C4-2B (cell line): ENCODE measurements at regions not wholly inside any gene's neighbourhood (a gene's known extent, or its start where the extent isn't known, plus 50 kb on each side); places are given as distances from the start of the nearest gene placed in this dataset.

Source experiments
- H3K27ac ChIP-seq: fragments of 450-650 bp; 2 replicates; pipeline ENCODE4 v1.5.1; 2017
- CTCF ChIP-seq: fragments of 450-650 bp; conservative IDR thresholded peaks from 2 replicates; pipeline ENCODE4 v1.5.1; 2017; ENCODE audit warnings: mild to moderate bottlenecking
- ZFX ChIP-seq: fragments of 450-650 bp; IDR thresholded peaks from 2 replicates; pipeline ENCODE4 v1.6.1; 2017

GRCh38 chrX:39688219-39688575, 409.6 kb downstream of the BCOR start:
- H3K27ac ChIP-seq: peak overlapping the region; percentile 73
- TF ChIP-seq ZFX: no peak
- TF ChIP-seq CTCF: no peak

GRCh38 chrX:39688576-39689375, 409.0 kb downstream of the BCOR start:
- 0 out of 2 replicates have a peak, but pooled peaks have one; percentile 25 for TF ChIP-seq ZFX
- TF ChIP-seq CTCF: no peak
- H3K27ac ChIP-seq: peak overlapping the region; percentile 73

- TF ChIP-seq ZFX (no peak), CTCF (no peak)
- H3K27ac ChIP-seq: peak overlapping the region; percentile 73
Measured at GRCh38 chrX:39689376-39690104, 408.2 kb downstream of the BCOR start.

GRCh38 chrX:39690541-39691415, 407.0 kb downstream of the BCOR start:
- no peak for TF ChIP-seq CTCF
- TF ChIP-seq ZFX: no peak
- no peak overlapping the region for H3K27ac ChIP-seq

DNA sequence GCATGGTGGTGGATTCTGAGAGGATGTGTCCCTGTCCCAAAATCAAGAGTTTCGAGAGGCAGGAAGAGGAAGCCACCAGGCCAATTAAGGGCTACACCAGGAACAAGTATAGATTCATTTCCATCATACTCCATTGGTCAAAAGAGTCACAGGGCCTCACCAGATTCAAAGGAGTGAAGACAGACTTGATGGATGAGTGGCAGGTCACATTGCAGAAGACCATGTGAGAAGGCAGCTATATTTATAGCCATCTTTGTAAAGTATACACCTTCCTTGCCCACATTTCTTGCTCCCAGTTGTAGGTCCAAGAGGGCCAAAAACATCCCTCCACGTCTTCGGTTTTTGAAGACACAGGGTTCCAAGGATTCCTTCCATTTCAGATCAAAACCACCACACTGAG, 406.0 kb downstream of the BCOR start:
- TF ChIP-seq ZFX: no peak
- no peak for TF ChIP-seq CTCF
- no peak overlapping the region for H3K27ac ChIP-seq

DNA sequence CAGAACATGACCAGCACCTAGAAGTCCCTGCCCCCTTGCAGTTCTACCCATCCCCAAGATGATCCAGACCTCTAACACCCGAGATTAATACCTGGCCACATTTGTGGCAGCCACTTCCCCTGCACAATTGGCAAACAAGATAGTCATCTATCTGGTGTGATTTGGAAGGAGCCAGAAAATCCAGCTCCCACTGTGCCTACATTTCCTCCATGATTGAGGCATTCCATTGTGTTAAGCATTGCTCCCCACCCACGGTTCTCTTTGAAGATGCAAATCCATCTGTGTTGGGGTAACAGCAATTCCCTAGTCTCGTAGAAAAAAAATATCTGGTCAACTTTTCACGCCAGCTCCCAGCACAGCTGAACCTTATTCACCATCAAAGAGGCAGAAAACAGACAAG, 405.0 kb downstream of the BCOR start:
- no peak overlapping the region for H3K27ac ChIP-seq
- TF ChIP-seq ZFX (no peak), CTCF (no peak)
